ENCODE measurements at regions not wholly inside any gene's neighbourhood (a gene's known extent, or its start where the extent isn't known, plus 50 kb on each side); places are given as distances from the start of the nearest gene placed in this dataset.

GRCh38 chr10:83476211-83476610, 663.1 kb upstream of the GHITM start:
- no peak overlapping the region for H3K4me2 ChIP-seq (ENCODE audit: low read depth, low read length, poor library complexity, severe bottlenecking)
- no peaks in the 10 kb centered on the region for H3F3A ChIP-seq (ENCODE audit: low read depth)
- no peaks in the 10 kb centered on the region for H3K36me3 ChIP-seq (ENCODE audit: insufficient read depth, low read length)
- H3K4me3 ChIP-seq (ENCODE audit: low read length, poor library complexity, severe bottlenecking): no peak overlapping the region
- no peaks in the 10 kb centered on the region for H3K4me1 ChIP-seq (ENCODE audit: insufficient read depth, low read length, poor library complexity, severe bottlenecking)
- H3K27me3 ChIP-seq (ENCODE audit: insufficient read depth, low read length, poor library complexity, severe bottlenecking): no peaks in the 10 kb centered on the region
- no peak overlapping the region for H3K9ac ChIP-seq (ENCODE audit: low read depth, low read length, poor library complexity, severe bottlenecking)
- no peaks in the 10 kb centered on the region for H3K9me2 ChIP-seq (replicated peaks; ENCODE audit: low read depth, low read length)
- no peaks in the 10 kb centered on the region for H3K9me3 ChIP-seq (ENCODE audit: insufficient read depth, low read depth, low read length)
- H2AFZ ChIP-seq (ENCODE audit: low read length): no peak overlapping the region
- no peaks in the 10 kb centered on the region for H3K79me2 ChIP-seq (ENCODE audit: insufficient read depth, low read length)
- TF ChIP-seq CTCF (conservative IDR thresholded peaks at IDR 0.05; ENCODE audit: low read length): no peak
- no peak for TF ChIP-seq EZH2phosphoT487 (IDR thresholded peaks at IDR 0.05; ENCODE audit: borderline replicate concordance)
- no peaks in the 10 kb centered on the region for H4K20me1 ChIP-seq (ENCODE audit: insufficient read depth, low read length, poor library complexity, severe bottlenecking)

GRCh38 chr10:83489161-83489560, 650.1 kb upstream of the GHITM start:
- Histone ChIP-seq H3K4me3 (ENCODE audit: low read length, poor library complexity, severe bottlenecking) (no peak overlapping the region), H3K9me3 (ENCODE audit: insufficient read depth, low read depth, low read length) (no peaks in the 10 kb centered on the region), H3K27me3 (ENCODE audit: insufficient read depth, low read length, poor library complexity, severe bottlenecking) (no peaks in the 10 kb centered on the region), H2AFZ (ENCODE audit: low read length) (no peak overlapping the region), H3K79me2 (ENCODE audit: insufficient read depth, low read length) (no peaks in the 10 kb centered on the region), H3K9me2 (replicated peaks; ENCODE audit: low read depth, low read length) (no peaks in the 10 kb centered on the region), H3K9ac (ENCODE audit: low read depth, low read length, poor library complexity, severe bottlenecking) (no peak overlapping the region), H3K4me1 (ENCODE audit: insufficient read depth, low read length, poor library complexity, severe bottlenecking) (no peaks in the 10 kb centered on the region), H4K20me1 (ENCODE audit: insufficient read depth, low read length, poor library complexity, severe bottlenecking) (no peaks in the 10 kb centered on the region), H3F3A (ENCODE audit: low read depth) (no peaks in the 10 kb centered on the region), H3K36me3 (ENCODE audit: insufficient read depth, low read length) (no peaks in the 10 kb centered on the region), H3K4me2 (ENCODE audit: low read depth, low read length, poor library complexity, severe bottlenecking) (no peak overlapping the region)
- no peak for TF ChIP-seq EZH2phosphoT487 (IDR thresholded peaks at IDR 0.05; ENCODE audit: borderline replicate concordance)
- TF ChIP-seq CTCF (conservative IDR thresholded peaks at IDR 0.05; ENCODE audit: low read length): no peak

GRCh38 chr10:83492004-83492403, 647.3 kb upstream of the GHITM start:
- no peaks in the 10 kb centered on the region for H3K79me2 ChIP-seq (ENCODE audit: insufficient read depth, low read length)
- H2AFZ ChIP-seq (ENCODE audit: low read length): no peak overlapping the region
- H3K4me3 ChIP-seq (ENCODE audit: low read length, poor library complexity, severe bottlenecking): no peak overlapping the region
- no peaks in the 10 kb centered on the region for H3K9me2 ChIP-seq (replicated peaks; ENCODE audit: low read depth, low read length)
- H4K20me1 ChIP-seq (ENCODE audit: insufficient read depth, low read length, poor library complexity, severe bottlenecking): no peaks in the 10 kb centered on the region
- H3K9me3 ChIP-seq (ENCODE audit: insufficient read depth, low read depth, low read length): no peaks in the 10 kb centered on the region
- no peaks in the 10 kb centered on the region for H3K4me1 ChIP-seq (ENCODE audit: insufficient read depth, low read length, poor library complexity, severe bottlenecking)
- no peak overlapping the region for H3K9ac ChIP-seq (ENCODE audit: low read depth, low read length, poor library complexity, severe bottlenecking)
- H3K4me2 ChIP-seq (ENCODE audit: low read depth, low read length, poor library complexity, severe bottlenecking): no peak overlapping the region
- no peaks in the 10 kb centered on the region for H3K36me3 ChIP-seq (ENCODE audit: insufficient read depth, low read length)
- no peaks in the 10 kb centered on the region for H3F3A ChIP-seq (ENCODE audit: low read depth)
- no peak for TF ChIP-seq CTCF (conservative IDR thresholded peaks at IDR 0.05; ENCODE audit: low read length)
- TF ChIP-seq EZH2phosphoT487 (IDR thresholded peaks at IDR 0.05; ENCODE audit: borderline replicate concordance): no peak
- H3K27me3 ChIP-seq (ENCODE audit: insufficient read depth, low read length, poor library complexity, severe bottlenecking): no peaks in the 10 kb centered on the region

Measured in Loucy (cell line).